Body of pancreas (tissue), 4 donors: ENCODE measurements at regions not wholly inside any gene's neighbourhood (a gene's known extent, or its start where the extent isn't known, plus 50 kb on each side); places are given as distances from the start of the nearest gene placed in this dataset.

ENCODE experiments used
- ATAC-seq: fragments of 150-250 bp; one replicate; pipeline ENCODE4 v1.9.1; 2016
- DNase-seq, 4 donors: peaks; one replicate each; pipeline ENCODE4 v3.0.0-alpha.2; 2019
- H3K27ac ChIP-seq, 4 donors: fragments of 200-600 bp; sonication (generic); 1 replicate in 3 of 4; 2 replicates in 1 of 4; pipeline versions ENCODE4 v1.5.1 to v1.6.1; 2016 to 2019; ENCODE audit warnings: mild to moderate bottlenecking in 1 of 4, mixed read lengths in 1 of 4, moderate library complexity in 1 of 4
- H3K27me3 ChIP-seq, 2 donors: fragments of 200-600 bp; sonication (generic); one replicate each; pipeline ENCODE4 v1.6.0; 2016; ENCODE audit warnings: mild to moderate bottlenecking in 1 of 2
- H3K36me3 ChIP-seq, 2 donors: fragments of 200-600 bp; sonication (generic); replicated peaks in 1 of 2; 2 replicates each; pipeline ENCODE4 v1.5.1; 2016; ENCODE audit warnings: low read depth in 2 of 2; ENCODE audit not compliant: insufficient read depth in 1 of 2
- H3K4me1 ChIP-seq: fragments of 200-600 bp; sonication (generic); one replicate; pipeline ENCODE4 v1.6.0; 2016
- H3K4me3 ChIP-seq, 2 donors: fragments of 200-600 bp; sonication (generic); 1 replicate in 1 of 2; 2 replicates in 1 of 2; pipeline ENCODE4 v1.5.1; 2016 to 2019
- H3K9me3 ChIP-seq, 3 donors: fragments of 200-600 bp; sonication (generic); 1 replicate in 2 of 3; 2 replicates in 1 of 3; pipeline ENCODE4 v1.5.1; 2016
- POLR2A ChIP-seq, 3 donors: fragments of 450-650 bp; IDR thresholded peaks; one replicate each; pipeline ENCODE4 v1.6.1; 2016; ENCODE audit warnings: antibody characterized with exemption in 3 of 3, mild to moderate bottlenecking in 2 of 3
- WGBS, 2 donors: methylation state at CpG; one replicate each; pipeline ENCODE4 v1.1.5; 2017; 5-methylcytosine and 5-hydroxymethylcytosine counted together
- intact Hi-C: fragments of 100-400 bp; cut with DNase I; formaldehyde crosslinking; loops from one replicate; pipeline ENCODE4 v1.15.1; 2023
- TF ChIP-seq, protein P1 (sequence below), 7 experiments: fragments of 450-650 bp in 4 of 7; fragments of 200-600 bp in 3 of 7; sonication (generic) in 3 of 7; IDR thresholded peaks; one replicate each; pipeline ENCODE4 v1.5.1; 2016 to 2019; ENCODE audit warnings: antibody characterized with exemption in 7 of 7

DNA sequence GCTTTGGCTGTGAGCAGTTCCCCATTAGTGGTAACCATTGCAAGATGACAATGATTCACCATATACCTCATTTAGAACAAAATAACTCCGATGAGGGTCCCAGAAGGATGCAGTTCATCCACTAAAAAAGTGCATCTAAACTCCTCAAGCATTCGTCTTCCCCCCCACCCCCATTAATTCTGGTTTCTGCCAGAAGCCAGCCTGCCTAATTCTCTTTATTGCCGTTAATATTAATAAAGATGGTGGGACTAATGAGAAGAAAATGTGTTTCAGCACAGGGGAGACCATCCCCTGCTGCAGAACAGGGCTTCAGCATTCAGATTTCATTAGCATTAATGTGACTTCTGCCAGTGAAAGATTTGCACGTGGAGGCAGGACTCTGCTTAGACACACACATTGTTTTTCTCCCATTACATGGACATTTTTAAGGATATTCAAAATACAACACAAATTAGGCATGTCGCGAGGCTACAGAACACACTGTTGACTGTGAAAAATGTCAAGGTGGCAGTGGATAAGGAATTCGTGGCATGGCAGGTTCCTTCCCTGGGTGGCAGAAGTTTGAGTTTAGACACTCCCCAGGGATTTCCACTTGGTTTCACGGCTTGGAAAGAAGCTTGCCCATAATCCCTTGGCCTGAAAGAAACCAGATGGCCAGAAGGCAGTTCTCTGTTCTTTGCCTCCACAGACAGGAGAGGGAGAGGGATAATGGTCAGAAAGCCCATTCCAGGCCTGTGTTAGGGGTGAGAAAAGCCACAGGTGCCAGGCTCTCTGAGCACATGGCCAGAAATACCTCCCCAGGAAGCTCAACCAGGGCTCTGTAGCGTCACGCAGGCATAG, 236.5 kb downstream of the FOXO1 start:
- no peaks in the 10 kb centered on the region for H3K9me3 ChIP-seq
- TF ChIP-seq, protein P1, sequence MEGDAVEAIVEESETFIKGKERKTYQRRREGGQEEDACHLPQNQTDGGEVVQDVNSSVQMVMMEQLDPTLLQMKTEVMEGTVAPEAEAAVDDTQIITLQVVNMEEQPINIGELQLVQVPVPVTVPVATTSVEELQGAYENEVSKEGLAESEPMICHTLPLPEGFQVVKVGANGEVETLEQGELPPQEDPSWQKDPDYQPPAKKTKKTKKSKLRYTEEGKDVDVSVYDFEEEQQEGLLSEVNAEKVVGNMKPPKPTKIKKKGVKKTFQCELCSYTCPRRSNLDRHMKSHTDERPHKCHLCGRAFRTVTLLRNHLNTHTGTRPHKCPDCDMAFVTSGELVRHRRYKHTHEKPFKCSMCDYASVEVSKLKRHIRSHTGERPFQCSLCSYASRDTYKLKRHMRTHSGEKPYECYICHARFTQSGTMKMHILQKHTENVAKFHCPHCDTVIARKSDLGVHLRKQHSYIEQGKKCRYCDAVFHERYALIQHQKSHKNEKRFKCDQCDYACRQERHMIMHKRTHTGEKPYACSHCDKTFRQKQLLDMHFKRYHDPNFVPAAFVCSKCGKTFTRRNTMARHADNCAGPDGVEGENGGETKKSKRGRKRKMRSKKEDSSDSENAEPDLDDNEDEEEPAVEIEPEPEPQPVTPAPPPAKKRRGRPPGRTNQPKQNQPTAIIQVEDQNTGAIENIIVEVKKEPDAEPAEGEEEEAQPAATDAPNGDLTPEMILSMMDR (IDR thresholded peaks at IDR 0.05), result peak in 1 of 7 experiments; percentile 4
- no peak for TF ChIP-seq POLR2A (IDR thresholded peaks at IDR 0.05)
- peak; percentile 63 to 75 (median 70) for DNase-seq
- 58 to 74% methylated on average over 10 of the region's 10 CpGs for WGBS, 2 donors
- ATAC-seq, result peak; percentile 92
- intact Hi-C loops, result no loop called here
- H3K27me3 ChIP-seq, result no peaks in the 10 kb centered on the region
- H3K36me3 ChIP-seq, result no peaks in the 10 kb centered on the region
- peak overlapping the region; percentile 8 to 25 (median 18) for H3K27ac ChIP-seq
- no peak overlapping the region for H3K4me3 ChIP-seq
- H3K4me1 ChIP-seq, result peaks cover 6% of the 10 kb centered on the region

DNA sequence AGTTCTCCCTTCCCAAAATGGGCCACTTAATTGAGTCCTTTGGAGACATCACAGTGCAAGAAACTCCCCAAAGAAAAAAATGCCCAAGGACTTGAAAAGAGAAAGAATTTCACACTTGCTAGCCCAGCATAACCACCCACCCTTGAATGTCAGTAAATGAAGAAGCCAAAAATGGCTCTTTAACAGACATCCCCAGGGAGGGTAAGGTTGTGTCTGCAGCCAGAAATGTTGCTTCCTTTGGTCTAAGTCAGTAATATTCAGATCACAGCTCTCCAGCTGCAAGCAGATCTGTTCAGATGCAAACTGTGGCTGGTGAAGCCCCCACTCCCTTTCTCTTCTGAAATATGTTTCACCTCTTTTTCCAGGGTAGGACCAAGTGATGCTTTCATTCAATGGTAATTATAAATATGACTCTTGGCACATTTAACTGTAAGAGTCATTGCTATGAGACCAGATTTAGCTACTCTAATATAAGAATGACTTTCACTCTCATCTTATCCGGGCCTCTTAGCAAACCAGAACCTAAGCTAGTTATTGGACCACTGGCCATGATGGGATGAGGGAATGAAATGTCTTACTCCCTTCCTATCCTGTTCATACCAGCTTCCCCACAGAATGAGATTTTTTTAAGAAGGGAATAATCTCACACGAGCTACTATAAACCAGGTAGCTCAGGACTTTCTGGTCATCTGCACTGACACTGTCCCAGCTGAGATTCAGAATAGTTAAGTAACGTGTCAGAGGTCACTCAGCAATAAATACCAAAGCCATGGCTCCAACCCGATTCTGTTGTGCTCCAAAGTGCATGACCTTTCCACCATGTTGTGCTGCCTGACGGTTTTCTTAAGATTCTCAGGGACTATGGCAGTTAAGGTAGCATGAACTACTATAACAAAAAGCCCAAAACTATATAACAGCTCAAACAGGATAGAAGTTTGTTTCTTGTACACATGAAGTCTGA, 234.1 kb downstream of the FOXO1 start:
- Histone ChIP-seq H3K36me3 (no peaks in the 10 kb centered on the region), H3K27me3 (no peaks in the 10 kb centered on the region), H3K4me3 (no peak overlapping the region), H3K9me3 (no peaks in the 10 kb centered on the region), H3K4me1 (peaks cover 6% of the 10 kb centered on the region), H3K27ac (no peak overlapping the region)
- intact Hi-C loops, result no loop called here
- no peak for DNase-seq
- WGBS, 2 donors, result 87% methylated on average over 5 of the region's 5 CpGs
- TF ChIP-seq POLR2A (IDR thresholded peaks at IDR 0.05), result no peak
- TF ChIP-seq, protein P1 (IDR thresholded peaks at IDR 0.05), result no peak
- no peak for ATAC-seq

DNA sequence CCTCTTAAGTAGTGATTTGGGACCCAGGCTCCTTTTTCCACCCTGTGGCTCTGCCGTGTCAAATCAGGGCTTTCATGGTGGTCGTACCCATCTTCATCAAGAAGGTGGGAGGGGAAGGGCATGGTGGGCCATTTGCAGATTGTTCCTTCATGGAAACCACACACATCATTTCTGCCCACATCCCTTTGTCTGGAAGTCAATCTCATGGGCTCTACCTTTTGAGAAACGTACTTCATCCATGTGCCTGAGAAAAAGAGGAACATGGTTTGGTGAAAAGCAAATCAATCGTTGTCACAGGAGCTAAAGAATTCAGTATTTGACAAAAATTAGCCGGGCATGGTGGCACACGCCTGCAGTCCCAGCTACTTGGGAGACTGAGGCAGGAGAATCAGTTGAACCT, 233.4 kb downstream of the FOXO1 start:
- WGBS, 2 donors, result 58 to 74% methylated on average over 6 of the region's 6 CpGs
- intact Hi-C loops, result no loop called here
- no peaks in the 10 kb centered on the region for H3K36me3 ChIP-seq
- H3K9me3 ChIP-seq, result no peaks in the 10 kb centered on the region
- H3K27ac ChIP-seq, result no peak overlapping the region
- no peak for DNase-seq
- H3K4me1 ChIP-seq, result peaks cover 8% of the 10 kb centered on the region
- ATAC-seq, result no peak
- TF ChIP-seq, protein P1 (IDR thresholded peaks at IDR 0.05), result no peak
- no peak for TF ChIP-seq POLR2A (IDR thresholded peaks at IDR 0.05)
- no peak overlapping the region for H3K4me3 ChIP-seq
- H3K27me3 ChIP-seq, result no peaks in the 10 kb centered on the region

DNA sequence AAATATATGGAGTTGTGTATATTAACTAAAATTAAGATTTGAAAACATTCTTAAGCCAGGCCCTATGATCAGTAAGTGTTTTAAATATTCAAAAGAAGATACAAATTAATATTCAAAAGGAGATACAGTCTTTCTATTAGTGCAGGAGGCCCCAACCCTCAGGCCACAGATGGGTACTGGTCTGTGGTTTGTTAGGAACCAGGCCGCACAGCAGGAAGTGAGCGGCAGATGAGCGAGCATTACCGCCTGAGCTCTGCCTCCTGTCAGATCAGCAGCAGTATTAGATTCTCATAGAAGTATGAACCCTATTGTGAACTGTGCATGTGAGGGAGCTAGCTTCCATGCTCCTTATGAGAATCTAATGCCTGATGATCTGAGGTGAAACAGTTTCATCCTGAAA, 232.9 kb downstream of the FOXO1 start:
- WGBS, 2 donors, result 83 to 91% methylated on average over 4 of the region's 4 CpGs
- Histone ChIP-seq H3K4me1 (peaks cover 14% of the 10 kb centered on the region), H3K4me3 (no peak overlapping the region), H3K36me3 (no peaks in the 10 kb centered on the region), H3K27ac (no peak overlapping the region), H3K27me3 (no peaks in the 10 kb centered on the region), H3K9me3 (no peaks in the 10 kb centered on the region)
- TF ChIP-seq POLR2A (IDR thresholded peaks at IDR 0.05), result no peak
- TF ChIP-seq, protein P1 (IDR thresholded peaks at IDR 0.05), result no peak
- DNase-seq (no peak), ATAC-seq (no peak)
- intact Hi-C loops, result no loop called here
